ENCODE measurements at regions not wholly inside any gene's neighbourhood (a gene's known extent, or its start where the extent isn't known, plus 50 kb on each side); places are given as distances from the start of the nearest gene placed in this dataset.

DNA sequence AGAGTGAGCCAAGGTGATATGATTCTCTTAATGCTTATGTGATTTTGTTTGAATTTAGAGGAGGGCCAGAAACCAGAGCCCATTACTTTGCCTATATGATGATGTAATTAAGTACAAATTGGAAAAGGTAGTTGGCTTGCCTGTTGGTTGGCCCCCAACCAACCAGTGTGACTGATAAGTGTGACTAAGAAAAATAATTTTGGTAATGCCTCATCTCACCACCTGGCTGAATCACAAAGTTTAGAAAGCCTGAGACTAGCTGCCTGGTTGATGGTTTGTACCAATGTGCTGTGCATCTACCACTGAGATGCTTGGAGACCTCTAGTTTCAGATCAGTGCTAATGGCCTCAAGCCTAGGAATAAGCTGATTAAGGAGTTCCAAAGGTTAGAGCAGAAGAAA is 338.7 kb downstream of the CDH2 start:
- no peaks in the 10 kb centered on the region for H3K36me3 ChIP-seq (ENCODE audit: control insufficient read depth, insufficient read depth, low read length)
- H3K27ac ChIP-seq (ENCODE audit: low read length): no peak overlapping the region

DNA sequence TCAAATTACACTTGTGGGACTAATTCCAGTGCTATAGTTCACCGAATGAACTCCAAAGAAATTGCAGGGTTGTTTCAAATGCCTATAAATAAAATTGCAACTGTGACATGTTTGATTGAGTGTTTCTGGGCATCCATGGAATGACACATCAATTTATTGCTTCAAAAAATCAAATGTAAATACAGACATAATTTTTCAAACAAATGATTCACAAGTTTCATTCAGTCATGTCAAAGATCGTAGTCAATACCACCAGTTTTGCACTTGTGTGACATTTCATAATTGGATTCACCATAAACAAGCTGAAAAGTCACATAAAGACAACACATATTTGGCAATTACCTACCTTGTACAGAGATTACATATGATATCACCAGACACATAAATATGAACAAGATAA is 350.8 kb downstream of the CDH2 start:
- H3K9me3 ChIP-seq (ENCODE audit: control insufficient read depth, low read depth, low read length): no peaks in the 10 kb centered on the region
- no CpG with 5 or more reads among the region's 2 CpGs for WGBS (ENCODE audit: insufficient coverage, low lambda C conversion rate)

More for the DNA sequence above, 338.7 kb downstream of the CDH2 start:
- H3K27me3 ChIP-seq (ENCODE audit: control insufficient read depth, insufficient read depth, low read length): no peaks in the 10 kb centered on the region
- no peaks in the 10 kb centered on the region for H3K9me3 ChIP-seq (ENCODE audit: control insufficient read depth, low read depth, low read length)
- no peaks in the 10 kb centered on the region for H3K4me1 ChIP-seq (ENCODE audit: control insufficient read depth, insufficient read depth, low read length)
- H3K4me3 ChIP-seq (ENCODE audit: low read length): no peak overlapping the region
- DNase-seq: no peak

DNA sequence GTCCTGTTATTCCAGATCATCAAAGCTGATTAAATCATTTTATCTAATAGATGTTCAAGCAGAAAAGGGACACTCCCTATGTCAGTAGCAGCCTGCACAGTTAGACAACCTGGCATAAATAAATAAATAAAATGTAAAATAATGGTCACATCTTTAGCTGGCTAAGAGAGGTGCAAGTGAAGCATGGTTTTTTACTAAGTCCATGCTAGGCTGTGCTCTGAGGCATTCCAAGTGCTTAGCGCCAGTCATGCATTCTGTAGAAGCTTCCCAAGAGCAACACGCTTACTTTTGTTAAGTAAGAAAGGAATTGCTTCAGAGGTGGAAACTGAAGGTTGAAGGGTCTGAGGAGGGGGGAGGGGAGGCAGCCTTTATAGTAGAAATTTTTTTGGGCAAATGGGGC is 351.2 kb downstream of the CDH2 start:
- no CpG with 5 or more reads among the region's 2 CpGs for WGBS (ENCODE audit: insufficient coverage, low lambda C conversion rate)
- Histone ChIP-seq H3K36me3 (ENCODE audit: control insufficient read depth, insufficient read depth, low read length) (no peaks in the 10 kb centered on the region), H3K9me3 (ENCODE audit: control insufficient read depth, low read depth, low read length) (no peaks in the 10 kb centered on the region), H3K4me1 (ENCODE audit: control insufficient read depth, insufficient read depth, low read length) (no peaks in the 10 kb centered on the region), H3K27ac (ENCODE audit: low read length) (no peak overlapping the region), H3K4me3 (ENCODE audit: low read length) (no peak overlapping the region), H3K27me3 (ENCODE audit: control insufficient read depth, insufficient read depth, low read length) (no peaks in the 10 kb centered on the region)
- DNase-seq: no peak

More for the DNA sequence above, 350.8 kb downstream of the CDH2 start:
- Histone ChIP-seq H3K36me3 (ENCODE audit: control insufficient read depth, insufficient read depth, low read length) (no peaks in the 10 kb centered on the region), H3K27me3 (ENCODE audit: control insufficient read depth, insufficient read depth, low read length) (no peaks in the 10 kb centered on the region), H3K4me1 (ENCODE audit: control insufficient read depth, insufficient read depth, low read length) (no peaks in the 10 kb centered on the region), H3K27ac (ENCODE audit: low read length) (no peak overlapping the region), H3K4me3 (ENCODE audit: low read length) (no peak overlapping the region)
- DNase-seq: no peak

DNA sequence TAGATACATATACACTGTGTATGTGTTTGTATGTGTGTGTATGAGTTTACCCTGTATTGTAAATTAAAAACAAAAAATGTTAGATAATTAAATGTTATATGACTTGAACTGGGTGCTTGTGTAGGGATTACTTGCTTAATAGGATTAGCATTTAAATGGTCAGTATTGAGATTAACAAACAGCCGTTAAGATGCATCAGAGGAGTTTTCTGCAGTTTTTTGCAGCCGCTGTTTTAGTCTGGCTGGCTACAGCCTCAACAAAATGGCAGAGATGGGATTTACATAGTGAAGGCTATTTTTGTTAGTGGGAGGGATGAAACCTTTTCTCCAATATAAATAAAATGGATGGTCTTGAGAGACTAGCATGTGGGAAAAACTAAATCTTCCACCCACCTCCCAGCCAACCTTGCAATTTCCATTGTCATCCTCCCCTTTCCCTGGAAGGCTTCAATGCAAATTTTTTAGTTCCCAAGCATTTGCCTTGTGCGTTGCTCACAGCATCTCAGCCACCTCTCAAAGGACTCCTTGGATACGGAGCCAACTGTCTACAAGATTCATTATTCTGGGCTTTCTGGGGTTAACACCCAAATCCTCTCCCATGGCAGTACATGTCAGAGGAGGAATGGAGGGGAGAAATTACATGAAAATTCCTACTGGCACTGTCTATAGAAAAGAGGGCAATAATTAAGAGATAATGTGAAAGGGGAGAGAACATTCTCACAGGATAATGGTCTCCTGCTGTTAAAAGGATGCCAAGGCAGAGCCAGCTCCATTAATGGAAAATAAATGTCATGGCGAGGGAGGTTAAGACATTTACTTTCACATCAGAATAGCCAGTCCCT is 351.9 kb downstream of the CDH2 start:
- Histone ChIP-seq H3K4me1 (ENCODE audit: control insufficient read depth, insufficient read depth, low read length) (no peaks in the 10 kb centered on the region), H3K27ac (ENCODE audit: low read length) (no peak overlapping the region), H3K9me3 (ENCODE audit: control insufficient read depth, low read depth, low read length) (no peaks in the 10 kb centered on the region), H3K36me3 (ENCODE audit: control insufficient read depth, insufficient read depth, low read length) (no peaks in the 10 kb centered on the region), H3K27me3 (ENCODE audit: control insufficient read depth, insufficient read depth, low read length) (no peaks in the 10 kb centered on the region), H3K4me3 (ENCODE audit: low read length) (no peak overlapping the region)
- no peak for DNase-seq
- WGBS (ENCODE audit: insufficient coverage, low lambda C conversion rate): 100% methylated on average over 1 of the region's 5 CpGs

DNA sequence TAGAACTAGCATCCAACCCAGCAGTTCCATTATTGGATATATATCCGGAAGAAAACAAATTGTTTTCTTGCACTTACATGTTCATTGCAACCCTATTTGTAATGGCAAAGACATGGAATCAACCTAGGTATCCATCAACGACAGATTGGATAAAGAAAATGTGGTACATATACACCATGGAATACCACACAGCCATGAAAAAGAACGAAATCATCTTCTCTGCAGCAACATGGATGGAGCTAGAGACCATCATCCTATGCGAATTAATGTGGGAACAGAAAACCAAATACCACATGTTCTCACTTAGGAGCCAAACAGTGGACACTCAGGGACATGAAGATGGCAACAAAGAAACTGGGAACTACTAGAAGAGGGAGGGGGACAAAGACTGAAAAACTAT is 352.7 kb downstream of the CDH2 start:
- H3K4me1 ChIP-seq (ENCODE audit: control insufficient read depth, insufficient read depth, low read length): no peaks in the 10 kb centered on the region
- no peaks in the 10 kb centered on the region for H3K36me3 ChIP-seq (ENCODE audit: control insufficient read depth, insufficient read depth, low read length)
- no peak overlapping the region for H3K4me3 ChIP-seq (ENCODE audit: low read length)
- no peaks in the 10 kb centered on the region for H3K9me3 ChIP-seq (ENCODE audit: control insufficient read depth, low read depth, low read length)
- no peaks in the 10 kb centered on the region for H3K27me3 ChIP-seq (ENCODE audit: control insufficient read depth, insufficient read depth, low read length)
- 100% methylated on average over 1 of the region's 4 CpGs for WGBS (ENCODE audit: insufficient coverage, low lambda C conversion rate)
- DNase-seq: no peak
- H3K27ac ChIP-seq (ENCODE audit: low read length): no peak overlapping the region

DNA sequence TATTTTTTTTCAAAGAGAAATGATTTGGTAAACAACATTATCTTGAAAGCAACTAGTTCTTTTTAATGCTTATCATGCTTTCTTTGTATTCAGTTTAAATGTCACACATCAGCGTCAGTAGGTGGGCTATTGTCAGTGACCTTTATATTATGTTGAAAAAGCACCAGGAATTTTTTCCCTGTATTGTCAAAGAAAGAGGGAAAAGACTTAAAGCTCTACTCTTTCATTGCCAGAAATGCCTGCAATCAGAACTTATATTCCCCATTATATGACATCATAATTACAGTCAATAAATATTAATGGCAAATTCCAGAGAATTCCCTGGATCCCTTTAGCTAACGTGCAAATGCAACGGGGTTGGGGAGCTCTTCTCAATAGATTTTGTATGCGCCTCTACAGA is 353.9 kb downstream of the CDH2 start:
- Histone ChIP-seq H3K27ac (ENCODE audit: low read length) (no peak overlapping the region), H3K27me3 (ENCODE audit: control insufficient read depth, insufficient read depth, low read length) (no peaks in the 10 kb centered on the region), H3K4me1 (ENCODE audit: control insufficient read depth, insufficient read depth, low read length) (no peaks in the 10 kb centered on the region), H3K9me3 (ENCODE audit: control insufficient read depth, low read depth, low read length) (no peaks in the 10 kb centered on the region), H3K4me3 (ENCODE audit: low read length) (no peak overlapping the region), H3K36me3 (ENCODE audit: control insufficient read depth, insufficient read depth, low read length) (no peaks in the 10 kb centered on the region)
- 80% methylated on average over 3 of the region's 4 CpGs for WGBS (ENCODE audit: insufficient coverage, low lambda C conversion rate)
- no peak for DNase-seq

DNA sequence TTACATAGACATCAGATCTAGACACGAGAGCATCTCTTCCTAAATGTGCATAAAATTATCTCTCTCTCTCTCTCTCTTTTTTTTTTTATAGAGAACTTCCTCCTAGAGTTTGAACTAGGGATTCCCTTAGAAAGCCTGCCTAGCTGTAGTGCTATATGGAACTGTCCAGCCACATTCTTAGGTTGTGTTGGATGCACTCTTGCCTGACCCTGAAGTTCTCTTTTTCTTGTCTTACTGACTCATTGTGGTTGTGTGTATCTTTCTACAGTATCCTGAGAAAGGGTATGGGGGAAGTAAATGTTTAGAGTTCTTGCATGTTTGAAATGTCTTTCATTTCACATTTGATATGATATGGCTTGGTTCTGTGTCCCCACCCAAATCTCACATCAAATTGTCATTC is 368.2 kb downstream of the CDH2 start:
- H3K9me3 ChIP-seq (ENCODE audit: control insufficient read depth, low read depth, low read length): no peaks in the 10 kb centered on the region
- no peaks in the 10 kb centered on the region for H3K27me3 ChIP-seq (ENCODE audit: control insufficient read depth, insufficient read depth, low read length)

DNA sequence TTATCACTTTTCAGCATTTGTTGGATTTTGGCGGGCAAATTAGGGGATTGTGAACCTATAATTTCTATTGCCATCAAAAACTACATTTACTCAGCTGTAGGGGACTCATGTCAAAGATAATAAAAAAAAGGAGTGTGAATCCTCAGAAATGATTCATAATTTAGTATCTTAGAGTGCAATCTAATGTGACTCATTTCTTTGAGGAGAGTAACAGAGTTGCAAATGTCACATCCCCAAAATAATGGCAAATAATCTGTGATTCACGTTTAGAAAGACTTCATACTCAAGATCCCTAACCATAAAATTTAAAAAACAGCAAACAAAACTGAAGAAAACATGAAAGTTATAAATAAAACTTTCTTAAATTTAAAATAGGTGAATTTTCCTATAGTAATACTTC is 373.0 kb downstream of the CDH2 start:
- H3K27ac ChIP-seq (ENCODE audit: low read length): no peak overlapping the region
- no peak overlapping the region for H3K4me3 ChIP-seq (ENCODE audit: low read length)
- H3K4me1 ChIP-seq (ENCODE audit: control insufficient read depth, insufficient read depth, low read length): no peaks in the 10 kb centered on the region
- no peaks in the 10 kb centered on the region for H3K36me3 ChIP-seq (ENCODE audit: control insufficient read depth, insufficient read depth, low read length)
- H3K9me3 ChIP-seq (ENCODE audit: control insufficient read depth, low read depth, low read length): no peaks in the 10 kb centered on the region
- no peaks in the 10 kb centered on the region for H3K27me3 ChIP-seq (ENCODE audit: control insufficient read depth, insufficient read depth, low read length)
- no peak for DNase-seq
- WGBS (ENCODE audit: insufficient coverage, low lambda C conversion rate): 38% methylated on average over 1 of the region's 2 CpGs

More for the DNA sequence above, 368.2 kb downstream of the CDH2 start:
- no peaks in the 10 kb centered on the region for H3K36me3 ChIP-seq (ENCODE audit: control insufficient read depth, insufficient read depth, low read length)
- no peak overlapping the region for H3K4me3 ChIP-seq (ENCODE audit: low read length)
- H3K27ac ChIP-seq (ENCODE audit: low read length): no peak overlapping the region
- no CpG with 5 or more reads among the region's 1 CpG for WGBS (ENCODE audit: insufficient coverage, low lambda C conversion rate)
- DNase-seq: no peak
- H3K4me1 ChIP-seq (ENCODE audit: control insufficient read depth, insufficient read depth, low read length): no peaks in the 10 kb centered on the region

DNA sequence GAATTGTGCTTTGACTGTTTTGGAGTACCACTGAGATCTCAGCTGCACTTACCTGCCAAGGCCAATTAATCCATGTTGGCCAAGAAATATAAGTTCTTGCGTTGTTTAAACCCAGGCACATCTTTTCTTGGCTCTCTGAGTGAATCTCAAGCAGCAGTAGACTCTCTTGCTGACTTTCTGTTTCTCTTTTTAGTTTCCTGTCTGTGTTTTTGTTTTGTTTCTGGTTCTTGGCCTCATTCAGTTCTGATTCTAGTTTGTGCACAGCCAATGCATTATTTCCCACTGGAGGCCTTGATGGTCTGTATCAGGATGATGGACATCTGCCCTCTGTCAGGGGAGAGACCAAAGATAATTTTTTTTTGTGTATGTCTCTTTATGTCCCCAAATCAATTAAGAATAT is 379.4 kb downstream of the CDH2 start:
- Histone ChIP-seq H3K27me3 (ENCODE audit: control insufficient read depth, insufficient read depth, low read length) (no peaks in the 10 kb centered on the region), H3K4me1 (ENCODE audit: control insufficient read depth, insufficient read depth, low read length) (no peaks in the 10 kb centered on the region), H3K36me3 (ENCODE audit: control insufficient read depth, insufficient read depth, low read length) (no peaks in the 10 kb centered on the region), H3K9me3 (ENCODE audit: control insufficient read depth, low read depth, low read length) (no peaks in the 10 kb centered on the region), H3K4me3 (ENCODE audit: low read length) (no peak overlapping the region), H3K27ac (ENCODE audit: low read length) (no peak overlapping the region)
- no peak for DNase-seq
- WGBS (ENCODE audit: insufficient coverage, low lambda C conversion rate): 63% methylated on average over 1 of the region's 1 CpG

DNA sequence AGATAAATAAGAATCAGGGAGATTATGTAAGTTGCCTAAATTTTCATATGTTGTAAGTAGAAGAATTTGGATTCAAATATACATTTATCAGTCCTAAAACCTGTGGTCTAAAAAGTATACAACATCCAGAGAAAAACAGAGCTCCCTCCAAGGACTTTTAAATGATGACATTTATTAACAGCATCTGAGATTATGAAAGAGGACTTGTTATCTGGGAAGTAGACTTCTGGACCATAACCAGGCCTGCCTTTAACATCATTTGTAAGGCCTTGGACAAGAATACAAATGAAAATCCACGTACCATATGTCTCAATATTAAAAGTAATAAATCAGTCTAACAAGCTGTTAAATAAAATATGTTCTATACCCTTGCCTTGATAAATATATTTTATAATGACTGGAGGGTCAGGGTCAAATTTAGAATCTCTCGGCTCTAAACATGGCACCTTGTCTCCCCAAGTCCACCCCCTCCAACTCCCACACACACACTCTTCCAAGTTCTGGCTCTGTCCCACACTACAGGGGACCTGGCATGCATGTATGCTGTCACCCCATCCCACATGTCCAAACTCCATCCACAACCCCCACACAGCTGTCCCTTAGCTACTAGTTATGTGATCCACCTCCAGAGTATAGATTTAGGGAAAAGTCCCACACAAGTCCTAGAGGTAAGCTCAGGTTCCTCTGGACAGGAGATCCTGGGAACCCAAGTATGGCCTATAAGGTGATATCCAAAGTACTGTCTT is 382.6 kb downstream of the CDH2 start:
- Histone ChIP-seq H3K36me3 (ENCODE audit: control insufficient read depth, insufficient read depth, low read length) (no peaks in the 10 kb centered on the region), H3K27me3 (ENCODE audit: control insufficient read depth, insufficient read depth, low read length) (no peaks in the 10 kb centered on the region), H3K9me3 (ENCODE audit: control insufficient read depth, low read depth, low read length) (no peaks in the 10 kb centered on the region), H3K4me3 (ENCODE audit: low read length) (no peak overlapping the region), H3K4me1 (ENCODE audit: control insufficient read depth, insufficient read depth, low read length) (no peaks in the 10 kb centered on the region), H3K27ac (ENCODE audit: low read length) (no peak overlapping the region)
- WGBS (ENCODE audit: insufficient coverage, low lambda C conversion rate): no CpG with 5 or more reads among the region's 2 CpGs
- no peak for DNase-seq
